GM19023 (cell line): ENCODE measurements at regions not wholly inside any gene's neighbourhood (a gene's known extent, or its start where the extent isn't known, plus 50 kb on each side); places are given as distances from the start of the nearest gene placed in this dataset.
A peak's percentile ranks its signal among the peaks of the same experiment; 100 is the strongest.
"Not testable (repeated sequence)": the region's sequence is repeated elsewhere in the genome, so short reads cannot be mapped to it uniquely, and the experiment has no call there.

Experiments
- ATAC-seq: cut with Tn5 transposase; IDR thresholded peaks from one replicate; pipeline ENCODE4 v1.9.1; 2021; ENCODE audit warnings: mild to moderate bottlenecking, moderate library complexity; ENCODE audit not compliant: unreplicated experiment

GRCh38 chr3:168671091-168671490 lies 575.4 kb upstream of the GOLIM4 start:
- no peak for ATAC-seq

- not testable (repeated sequence) for ATAC-seq
These were observed 565.3 kb upstream of the GOLIM4 start for GRCh38 chr3:168660879-168661657.

- no peak for ATAC-seq
These were observed 563.3 kb upstream of the GOLIM4 start for GRCh38 chr3:168659015-168659414.

GRCh38 chr3:168655611-168656010 lies 559.9 kb upstream of the GOLIM4 start:
- ATAC-seq = no peak

GRCh38 chr3:168654700-168655099 lies 559.0 kb upstream of the GOLIM4 start:
- no peak for ATAC-seq

GRCh38 chr3:168653255-168653654 lies 557.5 kb upstream of the GOLIM4 start:
- no peak for ATAC-seq

- no peak for ATAC-seq
These were observed 552.6 kb upstream of the GOLIM4 start for GRCh38 chr3:168648321-168648720.

- no peak for ATAC-seq
These were observed 551.9 kb upstream of the GOLIM4 start for GRCh38 chr3:168647582-168647981.

GRCh38 chr3:168645180-168645579 lies 549.5 kb upstream of the GOLIM4 start:
- no peak for ATAC-seq

GRCh38 chr3:168628549-168628948 lies 532.8 kb upstream of the GOLIM4 start:
- no peak for ATAC-seq

GRCh38 chr3:168625477-168625876 lies 529.8 kb upstream of the GOLIM4 start:
- no peak for ATAC-seq

GRCh38 chr3:168624892-168625448 lies 529.2 kb upstream of the GOLIM4 start:
- no peak for ATAC-seq

GRCh38 chr3:168624195-168624594 lies 528.5 kb upstream of the GOLIM4 start:
- ATAC-seq = no peak

GRCh38 chr3:168622795-168623194 lies 527.1 kb upstream of the GOLIM4 start:
- ATAC-seq = no peak

- ATAC-seq = peak; percentile 80
These were observed 525.1 kb upstream of the GOLIM4 start for GRCh38 chr3:168620854-168621253.

GRCh38 chr3:168618827-168619470 lies 523.2 kb upstream of the GOLIM4 start:
- no peak for ATAC-seq

GRCh38 chr3:168617658-168618057 lies 521.9 kb upstream of the GOLIM4 start:
- ATAC-seq = no peak

GRCh38 chr3:168616915-168617314 lies 521.2 kb upstream of the GOLIM4 start:
- ATAC-seq = no peak

GRCh38 chr3:168615493-168616020 lies 519.8 kb upstream of the GOLIM4 start:
- ATAC-seq = no peak

GRCh38 chr3:168613151-168613550 lies 517.4 kb upstream of the GOLIM4 start:
- ATAC-seq = no peak

- ATAC-seq = no peak
These were observed 516.9 kb upstream of the GOLIM4 start for GRCh38 chr3:168612671-168613070.

- no peak for ATAC-seq
These were observed 516.1 kb upstream of the GOLIM4 start for GRCh38 chr3:168611826-168612225.
